ENCODE measurements at regions not wholly inside any gene's neighbourhood (a gene's known extent, or its start where the extent isn't known, plus 50 kb on each side); places are given as distances from the start of the nearest gene placed in this dataset.

GRCh38 chr5:93893075-93893474 lies 151.7 kb upstream of the POU5F2 start:
- Mint-ChIP-seq H3K4me3 (no peak overlapping the region), H3K36me3 (ENCODE audit: low read depth) (no peaks in the 10 kb centered on the region), H3K27ac (no peak overlapping the region), H3K9me3 (no peaks in the 10 kb centered on the region), H3K4me1 (no peaks in the 10 kb centered on the region), H3K27me3 (no peaks in the 10 kb centered on the region)
- ATAC-seq (replicated peaks): no peak

- Mint-ChIP-seq H3K36me3 (ENCODE audit: low read depth) (no peaks in the 10 kb centered on the region), H3K4me1 (no peaks in the 10 kb centered on the region), H3K9me3 (no peaks in the 10 kb centered on the region), H3K4me3 (no peak overlapping the region), H3K27me3 (no peaks in the 10 kb centered on the region), H3K27ac (no peak overlapping the region)
- ATAC-seq (replicated peaks): no peak
Observed at GRCh38 chr5:93892481-93892880, 151.1 kb upstream of the POU5F2 start.

- no peaks in the 10 kb centered on the region for H3K9me3 Mint-ChIP-seq
- no peaks in the 10 kb centered on the region for H3K4me1 Mint-ChIP-seq
- no peaks in the 10 kb centered on the region for H3K36me3 Mint-ChIP-seq (ENCODE audit: low read depth)
- no peaks in the 10 kb centered on the region for H3K27me3 Mint-ChIP-seq
- no peak overlapping the region for H3K4me3 Mint-ChIP-seq
- H3K27ac Mint-ChIP-seq: no peak overlapping the region
- ATAC-seq (replicated peaks): no peak
Observed at GRCh38 chr5:93891491-93892480, 150.4 kb upstream of the POU5F2 start.

GRCh38 chr5:93890657-93891056 lies 149.3 kb upstream of the POU5F2 start:
- Mint-ChIP-seq H3K27ac (no peak overlapping the region), H3K27me3 (no peaks in the 10 kb centered on the region), H3K9me3 (no peaks in the 10 kb centered on the region), H3K4me1 (no peaks in the 10 kb centered on the region), H3K36me3 (ENCODE audit: low read depth) (no peaks in the 10 kb centered on the region), H3K4me3 (no peak overlapping the region)
- ATAC-seq (replicated peaks): no peak

- Mint-ChIP-seq H3K4me1 (no peaks in the 10 kb centered on the region), H3K36me3 (ENCODE audit: low read depth) (no peaks in the 10 kb centered on the region), H3K27me3 (no peaks in the 10 kb centered on the region), H3K9me3 (no peaks in the 10 kb centered on the region), H3K27ac (no peak overlapping the region), H3K4me3 (no peak overlapping the region)
- ATAC-seq (replicated peaks): no peak
Observed at GRCh38 chr5:93887678-93888077, 146.3 kb upstream of the POU5F2 start.

GRCh38 chr5:93886917-93887361 lies 145.5 kb upstream of the POU5F2 start:
- no peaks in the 10 kb centered on the region for H3K9me3 Mint-ChIP-seq
- no peak overlapping the region for H3K27ac Mint-ChIP-seq
- no peaks in the 10 kb centered on the region for H3K36me3 Mint-ChIP-seq (ENCODE audit: low read depth)
- no peak for ATAC-seq (replicated peaks)
- no peaks in the 10 kb centered on the region for H3K4me1 Mint-ChIP-seq
- no peaks in the 10 kb centered on the region for H3K27me3 Mint-ChIP-seq
- H3K4me3 Mint-ChIP-seq: peak overlapping the region; percentile 24

GRCh38 chr5:93886098-93886806 lies 144.9 kb upstream of the POU5F2 start:
- Mint-ChIP-seq H3K36me3 (ENCODE audit: low read depth) (peaks cover 5% of the 10 kb centered on the region), H3K9me3 (no peaks in the 10 kb centered on the region), H3K4me1 (no peaks in the 10 kb centered on the region), H3K4me3 (no peak overlapping the region), H3K27ac (no peak overlapping the region), H3K27me3 (no peaks in the 10 kb centered on the region)
- ATAC-seq (replicated peaks): no peak

GRCh38 chr5:93884254-93884653 lies 142.9 kb upstream of the POU5F2 start:
- Mint-ChIP-seq H3K4me3 (no peak overlapping the region), H3K27ac (no peak overlapping the region), H3K9me3 (no peaks in the 10 kb centered on the region), H3K36me3 (ENCODE audit: low read depth) (peaks cover 11% of the 10 kb centered on the region), H3K4me1 (no peaks in the 10 kb centered on the region), H3K27me3 (no peaks in the 10 kb centered on the region)
- no peak for ATAC-seq (replicated peaks)

- Mint-ChIP-seq H3K4me1 (no peaks in the 10 kb centered on the region), H3K27me3 (no peaks in the 10 kb centered on the region), H3K27ac (no peak overlapping the region), H3K9me3 (no peaks in the 10 kb centered on the region), H3K36me3 (ENCODE audit: low read depth) (peaks cover 19% of the 10 kb centered on the region), H3K4me3 (no peak overlapping the region)
- no peak for ATAC-seq (replicated peaks)
Observed at GRCh38 chr5:93883459-93883858, 142.1 kb upstream of the POU5F2 start.

GRCh38 chr5:93875693-93876092 lies 134.3 kb upstream of the POU5F2 start:
- H3K4me3 Mint-ChIP-seq: no peak overlapping the region
- H3K4me1 Mint-ChIP-seq: peaks cover 14% of the 10 kb centered on the region
- H3K27ac Mint-ChIP-seq: no peak overlapping the region
- no peaks in the 10 kb centered on the region for H3K9me3 Mint-ChIP-seq
- no peak for ATAC-seq (replicated peaks)
- peaks cover 47% of the 10 kb centered on the region for H3K36me3 Mint-ChIP-seq (ENCODE audit: low read depth)
- H3K27me3 Mint-ChIP-seq: no peaks in the 10 kb centered on the region

- H3K36me3 Mint-ChIP-seq (ENCODE audit: low read depth): peaks cover 45% of the 10 kb centered on the region
- H3K27me3 Mint-ChIP-seq: no peaks in the 10 kb centered on the region
- peak overlapping the region; percentile 81 for H3K27ac Mint-ChIP-seq
- peak overlapping the region; percentile 58 for H3K4me3 Mint-ChIP-seq
- peak; percentile 76 for ATAC-seq (replicated peaks)
- peaks cover 14% of the 10 kb centered on the region for H3K4me1 Mint-ChIP-seq
- no peaks in the 10 kb centered on the region for H3K9me3 Mint-ChIP-seq
Observed at GRCh38 chr5:93874491-93874890, 133.1 kb upstream of the POU5F2 start.

GRCh38 chr5:93874080-93874479 lies 132.7 kb upstream of the POU5F2 start:
- Mint-ChIP-seq H3K4me1 (peaks cover 14% of the 10 kb centered on the region), H3K27ac (peak overlapping the region; percentile 81), H3K9me3 (no peaks in the 10 kb centered on the region), H3K36me3 (ENCODE audit: low read depth) (peaks cover 41% of the 10 kb centered on the region), H3K4me3 (peak overlapping the region; percentile 58), H3K27me3 (no peaks in the 10 kb centered on the region)
- ATAC-seq (replicated peaks): peak; percentile 94

GRCh38 chr5:93873211-93873736 lies 131.9 kb upstream of the POU5F2 start:
- Mint-ChIP-seq H3K27ac (peak overlapping the region; percentile 81), H3K4me1 (peaks cover 14% of the 10 kb centered on the region), H3K36me3 (ENCODE audit: low read depth) (peaks cover 35% of the 10 kb centered on the region), H3K4me3 (peak overlapping the region; percentile 58), H3K27me3 (no peaks in the 10 kb centered on the region), H3K9me3 (no peaks in the 10 kb centered on the region)
- no peak for ATAC-seq (replicated peaks)

- ATAC-seq (replicated peaks): no peak
- Mint-ChIP-seq H3K36me3 (ENCODE audit: low read depth) (peaks cover 34% of the 10 kb centered on the region), H3K9me3 (no peaks in the 10 kb centered on the region), H3K27ac (no peak overlapping the region), H3K4me1 (peaks cover 14% of the 10 kb centered on the region), H3K27me3 (no peaks in the 10 kb centered on the region), H3K4me3 (no peak overlapping the region)
Observed at GRCh38 chr5:93870649-93871048, 129.2 kb upstream of the POU5F2 start.

GRCh38 chr5:93868851-93869250 lies 127.5 kb upstream of the POU5F2 start:
- peaks cover 4% of the 10 kb centered on the region for H3K4me1 Mint-ChIP-seq
- H3K36me3 Mint-ChIP-seq (ENCODE audit: low read depth): peaks cover 22% of the 10 kb centered on the region
- no peak for ATAC-seq (replicated peaks)
- no peaks in the 10 kb centered on the region for H3K9me3 Mint-ChIP-seq
- H3K27ac Mint-ChIP-seq: no peak overlapping the region
- no peak overlapping the region for H3K4me3 Mint-ChIP-seq
- no peaks in the 10 kb centered on the region for H3K27me3 Mint-ChIP-seq
